Activated CD4-positive, alpha-beta T cell treated with anti-CD3 and anti-CD28 coated beads, Interleukin-2, amount 50 U/mL, for 48 hours (primary cell): ENCODE measurements at regions not wholly inside any gene's neighbourhood (a gene's known extent, or its start where the extent isn't known, plus 50 kb on each side); places are given as distances from the start of the nearest gene placed in this dataset.

Source experiments
- DNase-seq, 2 experiments: peaks; one replicate each; pipeline ENCODE4 v3.0.0-alpha.2; 2020

DNA sequence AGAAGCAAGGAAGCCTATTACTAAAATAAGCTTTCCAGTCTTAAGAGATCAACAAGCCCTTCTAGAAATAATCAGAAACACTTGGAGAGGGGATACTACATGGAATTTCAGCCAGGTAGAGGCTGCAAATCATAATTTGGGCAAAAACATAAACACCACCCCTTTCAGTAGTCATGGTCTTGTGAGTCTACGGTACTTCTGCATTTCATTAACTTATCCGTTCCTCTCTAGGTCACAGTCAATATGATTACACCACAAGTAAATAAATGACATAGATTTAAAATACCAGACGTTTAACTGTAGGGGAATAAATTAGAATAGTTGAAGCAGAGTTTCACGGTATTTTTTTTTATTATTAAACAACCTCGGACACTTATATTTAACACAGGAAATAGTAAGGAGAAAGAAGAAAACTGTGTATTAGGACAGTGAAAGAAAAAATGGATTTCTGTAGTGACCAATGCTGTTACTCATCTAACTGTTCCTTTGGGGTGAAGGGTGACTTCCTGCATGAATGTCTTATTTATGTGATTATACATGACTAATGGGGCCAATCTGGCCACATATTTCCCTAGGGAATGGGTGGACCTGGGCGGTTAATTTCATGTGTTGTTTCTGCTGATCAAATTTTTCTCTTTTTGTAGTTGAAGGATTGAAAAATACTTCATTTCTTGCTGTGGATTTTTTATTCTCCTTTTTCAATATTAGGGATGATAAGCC lies 456.6 kb upstream of the UBE2E3 start:
- DNase-seq: no peak

DNA sequence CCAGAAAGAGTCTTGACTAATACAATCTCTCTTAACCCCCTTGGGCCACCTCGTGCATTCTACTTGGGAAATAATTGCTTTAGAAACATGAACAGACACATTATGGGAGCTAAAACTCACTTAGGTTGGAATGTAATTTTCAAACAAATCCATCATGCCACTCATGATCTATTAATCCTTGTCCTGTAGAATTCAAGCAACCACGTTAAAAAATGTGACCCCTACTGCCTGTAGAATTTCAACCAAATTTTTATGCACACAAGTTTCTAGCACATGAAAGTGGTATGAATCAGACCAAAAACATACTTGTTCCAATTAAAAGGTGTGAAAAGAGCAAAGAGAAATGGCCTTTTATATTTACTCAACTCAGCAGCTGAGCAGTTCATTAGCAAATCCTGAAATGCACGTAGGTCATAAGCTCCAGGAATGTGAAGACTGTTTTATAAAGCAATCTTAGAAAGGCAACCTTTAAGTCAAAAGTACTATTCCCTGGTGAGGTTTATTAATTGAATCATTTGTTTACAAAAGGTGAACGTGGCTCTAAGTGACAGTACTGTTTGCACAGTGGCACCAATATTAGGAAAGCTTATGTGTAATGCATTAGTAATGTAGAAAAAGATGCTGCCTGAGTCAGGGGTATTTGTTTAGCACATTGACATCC lies 459.4 kb upstream of the UBE2E3 start:
- DNase-seq: no peak

DNA sequence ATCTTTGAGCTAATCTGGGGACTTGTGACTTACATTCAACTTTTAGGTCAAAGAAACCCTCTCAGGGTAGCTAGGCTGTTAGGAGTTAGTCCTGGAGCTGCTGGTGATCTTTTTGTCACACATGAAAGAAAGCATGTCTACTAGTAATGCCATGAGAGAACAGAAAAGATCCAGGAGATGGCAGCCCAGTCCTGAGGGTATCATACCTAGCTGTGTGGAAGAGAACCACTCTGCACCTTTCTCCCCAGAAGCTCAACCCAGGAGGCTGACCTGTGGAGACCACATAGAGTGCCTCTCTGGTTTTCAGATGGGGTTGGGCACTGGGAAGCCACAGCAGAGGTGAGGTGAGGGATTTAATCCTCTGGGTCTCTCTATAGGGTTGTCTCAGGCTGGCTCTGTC lies 460.2 kb upstream of the UBE2E3 start:
- peak in 1 of 2 experiments; percentile 2 for DNase-seq

GRCh38 chr2:180519276-180519675 lies 461.1 kb upstream of the UBE2E3 start:
- DNase-seq: no peak

DNA sequence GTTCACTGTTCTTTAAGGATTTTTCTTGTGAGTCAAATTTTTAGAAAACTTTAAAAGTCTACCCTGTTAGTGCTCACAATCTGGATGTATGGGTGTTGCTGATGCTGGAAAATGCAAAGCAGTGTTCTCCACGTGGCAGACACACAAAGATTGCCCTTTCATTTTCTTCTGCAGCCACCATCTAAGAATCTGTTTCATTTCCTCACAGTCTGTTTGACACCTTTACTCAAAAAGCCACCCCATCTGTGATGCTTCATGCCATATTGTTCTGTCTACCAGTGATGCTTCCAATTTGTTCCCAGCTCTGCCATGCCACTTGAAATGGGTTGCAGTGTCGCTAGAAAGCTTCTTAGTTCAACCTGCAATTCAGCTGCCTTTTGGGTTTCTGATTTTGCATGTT lies 464.2 kb upstream of the UBE2E3 start:
- DNase-seq: no peak

DNA sequence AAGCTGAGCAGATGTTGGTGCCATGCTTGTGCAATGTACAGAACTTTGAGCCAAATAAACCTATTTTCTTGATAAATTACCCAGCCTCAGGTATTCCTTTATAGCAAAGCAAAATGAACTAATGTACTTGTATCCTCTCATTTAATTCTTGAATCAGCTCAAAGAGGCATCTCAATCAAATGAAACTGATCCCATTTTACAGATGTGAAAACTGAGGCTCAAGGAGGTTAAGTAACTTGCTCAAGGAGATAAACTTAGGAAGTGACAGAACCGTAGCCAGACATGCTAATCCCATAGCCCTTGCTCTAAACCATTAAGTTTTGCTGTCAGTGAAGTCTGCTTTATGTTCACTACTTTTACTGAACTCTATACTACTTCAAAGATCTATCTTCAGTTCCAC lies 467.0 kb upstream of the UBE2E3 start:
- no peak for DNase-seq

- no peak for DNase-seq
These were observed 471.9 kb upstream of the UBE2E3 start for GRCh38 chr2:180508458-180508857.

- no peak for DNase-seq
These were observed 473.4 kb upstream of the UBE2E3 start for GRCh38 chr2:180507028-180507427.

DNA sequence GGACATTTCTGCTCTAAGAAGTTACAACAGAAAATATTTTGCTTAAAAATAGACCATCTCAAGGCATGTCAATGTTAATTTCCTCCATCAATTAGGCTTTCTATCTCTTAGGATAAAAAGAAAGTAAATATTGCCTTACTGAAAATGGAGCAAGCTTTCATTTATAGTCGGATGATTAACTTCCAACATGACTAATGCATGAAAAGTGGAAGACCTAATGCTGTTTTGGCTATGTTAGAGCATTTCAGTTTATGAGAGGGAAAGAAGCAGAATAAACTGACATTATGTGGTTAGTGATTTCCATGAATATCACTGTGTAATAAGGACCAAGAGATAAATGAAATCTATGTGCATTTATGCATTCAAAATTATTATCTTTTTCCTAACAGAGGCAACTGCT lies 475.2 kb upstream of the UBE2E3 start:
- DNase-seq: no peak

- no peak for DNase-seq
These were observed 482.7 kb upstream of the UBE2E3 start for GRCh38 chr2:180497621-180498152.

DNA sequence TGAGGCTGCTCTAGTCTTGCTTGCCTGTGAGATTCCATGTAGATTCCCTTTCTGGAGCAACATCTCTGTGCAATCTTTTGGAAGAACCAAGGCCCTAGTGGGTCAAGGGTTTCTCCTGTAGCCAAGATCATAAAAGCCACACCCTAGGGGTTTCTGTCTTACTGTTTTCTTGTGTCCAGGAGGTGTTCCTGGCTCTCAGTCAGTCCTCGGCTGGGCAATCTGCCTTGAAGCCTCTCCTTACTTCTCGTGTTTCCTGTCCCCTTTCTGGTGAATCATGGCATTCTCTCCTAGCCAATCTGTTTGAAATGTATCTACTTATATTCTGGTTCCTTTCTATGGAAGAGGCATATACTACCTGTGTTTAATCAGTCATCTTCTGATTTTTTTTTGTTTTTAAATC lies 484.8 kb upstream of the UBE2E3 start:
- no peak for DNase-seq

DNA sequence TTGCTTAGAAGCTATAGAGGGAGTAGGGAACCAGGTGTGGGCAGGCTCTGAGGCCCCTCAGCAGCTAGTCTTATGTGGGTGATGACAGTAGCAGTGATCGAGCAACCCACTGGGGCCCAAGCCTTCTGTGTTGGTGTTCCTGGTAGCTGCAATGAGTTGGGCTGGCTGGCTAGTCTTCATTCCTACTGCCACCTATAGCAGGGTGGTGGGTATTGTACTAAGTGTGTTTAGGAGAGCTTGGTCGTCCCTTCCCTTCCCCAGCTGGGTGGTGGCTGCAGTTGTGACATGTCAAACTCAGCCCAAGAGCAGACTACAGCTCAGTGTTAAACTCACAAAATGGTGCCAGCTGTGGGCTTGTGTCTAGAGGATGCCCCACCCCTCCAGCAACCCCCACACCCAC lies 486.1 kb upstream of the UBE2E3 start:
- no peak for DNase-seq

GRCh38 chr2:180482696-180483095 lies 475.6 kb upstream of the CWC22 start:
- no peak for DNase-seq

DNA sequence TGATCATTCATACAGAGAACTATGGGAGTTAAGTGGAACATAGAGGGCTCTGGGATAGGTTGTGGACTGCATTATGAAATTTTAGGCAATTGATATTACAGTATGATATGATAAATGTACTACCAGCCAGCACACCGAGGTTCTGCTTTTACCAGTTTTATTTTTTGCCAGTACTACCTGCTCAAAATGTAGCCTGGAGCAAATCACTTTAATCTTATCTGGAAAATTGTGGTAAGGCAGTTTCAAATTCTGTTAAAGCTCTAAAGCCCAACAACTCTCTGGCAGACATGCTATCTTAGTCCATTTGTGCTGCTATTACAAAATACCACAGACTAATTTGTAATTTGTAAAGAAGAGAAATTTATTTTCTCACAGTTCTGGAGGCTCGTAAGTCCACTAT lies 474.9 kb upstream of the CWC22 start:
- DNase-seq: no peak

GRCh38 chr2:180478883-180479282 lies 471.8 kb upstream of the CWC22 start:
- no peak for DNase-seq

- no peak for DNase-seq
These were observed 467.6 kb upstream of the CWC22 start for GRCh38 chr2:180474716-180475115.

DNA sequence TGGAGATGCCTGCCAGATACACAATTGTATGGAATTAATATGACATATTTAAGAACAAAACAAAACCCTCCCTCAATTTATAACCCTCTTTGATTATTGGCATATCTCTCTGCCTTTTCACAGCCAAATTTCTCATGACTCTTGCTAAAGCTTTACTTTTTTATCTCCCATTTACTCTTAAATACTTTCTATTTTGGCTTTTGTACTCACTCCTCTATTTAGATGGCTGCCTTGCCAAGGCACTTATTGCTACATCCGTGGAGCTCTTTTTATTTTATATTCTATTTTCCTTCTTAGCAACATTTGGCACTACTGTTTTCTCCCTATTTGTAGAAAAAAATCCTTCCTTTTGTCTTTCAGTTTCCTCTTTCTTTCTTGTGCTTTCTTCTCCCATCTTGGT lies 466.4 kb upstream of the CWC22 start:
- DNase-seq: no peak

DNA sequence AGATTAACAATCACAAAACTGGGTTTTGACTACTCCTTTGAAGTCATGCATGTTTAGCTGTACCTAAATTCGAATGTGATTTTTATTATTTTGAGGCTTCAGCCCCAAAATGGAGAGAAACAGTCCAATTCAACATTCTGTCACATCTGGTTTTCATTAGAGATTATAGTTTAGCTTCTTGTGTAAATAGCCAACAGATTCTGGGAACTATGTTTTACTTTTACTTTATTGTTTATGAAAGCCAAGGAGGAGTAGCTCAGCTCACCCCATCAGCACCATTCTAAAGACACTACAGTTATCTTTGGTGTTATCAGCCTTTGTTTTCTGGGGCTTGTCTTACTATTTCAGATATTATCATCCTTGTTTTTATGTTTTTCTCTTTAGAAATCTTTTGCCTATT lies 465.0 kb upstream of the CWC22 start:
- DNase-seq: no peak

GRCh38 chr2:180463608-180464007 lies 456.5 kb upstream of the CWC22 start:
- DNase-seq: no peak

DNA sequence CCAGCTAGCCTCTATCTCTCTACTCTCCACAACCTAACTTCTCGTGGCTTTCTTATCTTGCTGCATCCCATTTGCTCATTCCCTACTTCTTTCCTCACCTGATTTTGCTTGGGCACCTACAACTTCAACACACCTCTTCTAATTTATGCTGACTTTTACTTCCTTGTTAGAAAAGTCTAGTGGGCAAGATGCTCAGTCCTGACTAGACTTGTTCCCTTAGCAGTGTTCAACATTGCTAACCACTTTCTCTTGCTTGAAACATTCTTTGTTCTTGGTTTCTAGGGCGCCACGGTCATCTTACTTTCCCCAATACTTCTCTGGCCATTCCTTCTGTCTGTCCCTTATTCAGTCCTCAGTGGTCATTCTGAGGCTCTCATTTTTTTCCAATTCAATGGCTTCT lies 454.7 kb upstream of the CWC22 start:
- DNase-seq: no peak

DNA sequence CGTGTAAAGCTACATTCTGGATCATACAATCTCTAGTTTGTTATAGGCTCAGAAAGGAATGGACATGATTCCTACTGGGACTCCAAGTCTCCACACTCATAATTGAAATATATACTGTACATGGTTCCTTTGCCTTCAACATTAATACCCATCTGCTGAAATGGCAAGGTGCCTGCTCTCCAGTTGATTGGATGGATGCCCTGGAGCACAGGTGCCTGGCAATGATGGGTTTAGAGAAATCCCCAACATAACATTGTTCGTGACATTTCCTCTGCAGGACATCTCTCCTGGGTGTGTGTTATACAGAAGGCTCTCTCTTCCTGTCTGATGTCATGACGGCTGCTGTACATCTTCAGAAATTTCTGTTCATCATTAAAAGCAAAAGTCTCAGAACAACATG lies 449.7 kb upstream of the CWC22 start:
- no peak for DNase-seq

- DNase-seq: no peak
These were observed 443.7 kb upstream of the CWC22 start for GRCh38 chr2:180450841-180451240.

DNA sequence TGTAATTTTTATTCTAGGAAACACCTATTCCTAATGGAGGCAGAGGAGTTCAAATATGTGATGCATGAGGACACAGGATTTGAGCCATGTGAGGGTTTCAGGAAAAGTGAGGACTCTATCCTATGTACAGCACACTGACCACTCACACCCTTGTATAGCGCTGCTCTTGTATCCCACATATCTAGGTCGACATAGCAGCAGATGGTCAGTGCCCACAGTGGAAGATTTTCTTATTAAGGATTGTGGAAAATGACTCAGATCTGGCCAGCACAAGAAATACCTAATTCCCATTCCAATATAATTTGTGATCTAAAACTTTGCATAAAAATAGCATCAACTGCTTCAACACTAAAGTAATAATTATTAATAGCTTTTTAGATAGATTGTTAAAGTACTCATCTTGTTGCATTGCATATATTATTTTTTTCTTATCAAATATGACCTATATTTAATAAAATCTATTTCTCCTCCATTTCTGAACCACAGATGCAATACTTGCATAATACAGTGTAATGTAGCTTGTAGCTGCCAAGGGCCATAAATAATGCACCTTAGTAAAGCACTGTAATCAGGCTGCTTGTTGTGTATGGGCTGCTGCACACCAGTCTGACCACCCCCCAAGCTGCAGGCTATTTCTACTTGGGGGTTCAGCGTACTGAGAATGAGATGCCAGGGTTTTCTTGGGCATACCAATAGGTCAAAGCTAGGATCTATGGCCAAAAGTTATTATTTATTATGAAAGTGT lies 442.2 kb upstream of the CWC22 start:
- no peak for DNase-seq

DNA sequence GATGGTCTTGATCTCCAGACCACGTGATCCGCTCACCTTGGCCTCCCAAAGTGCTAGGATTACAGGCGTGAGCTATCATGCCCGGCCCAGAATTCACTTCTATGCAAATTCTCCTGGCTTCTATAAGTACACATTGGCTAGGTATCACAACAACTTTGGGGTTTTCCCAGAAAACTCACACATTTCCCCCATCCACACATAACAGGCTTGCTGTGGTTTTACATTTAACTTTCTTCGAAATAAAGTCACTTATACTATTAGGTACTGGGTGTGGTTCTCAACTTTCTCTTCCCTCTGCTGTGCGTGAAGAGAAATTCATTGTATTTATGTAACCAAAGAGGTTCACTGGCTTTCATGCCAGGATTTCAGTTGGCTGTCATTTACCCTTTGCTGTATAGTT lies 439.4 kb upstream of the CWC22 start:
- DNase-seq: no peak
